Embryonic facial prominence (tissue), 1 donor: ENCODE measurements at regions not wholly inside any gene's neighbourhood (a gene's known extent, or its start where the extent isn't known, plus 50 kb on each side); places are given as distances from the start of the nearest gene placed in this dataset.
"Not testable (repeated sequence)": the region's sequence is repeated elsewhere in the genome, so short reads cannot be mapped to it uniquely, and the experiment has no call there.

Experiments used
- DNase-seq: peaks from one replicate; pipeline ENCODE4 v3.0.0-alpha.2; 2016; ENCODE audit errors: extremely low spot score

- no peak for DNase-seq
These were observed 87.6 kb upstream of the TRABD2B start for GRCh38 chr1:48084826-48085225.

GRCh38 chr1:48082271-48082962 is 85.2 kb upstream of the TRABD2B start:
- DNase-seq, result no peak

DNA sequence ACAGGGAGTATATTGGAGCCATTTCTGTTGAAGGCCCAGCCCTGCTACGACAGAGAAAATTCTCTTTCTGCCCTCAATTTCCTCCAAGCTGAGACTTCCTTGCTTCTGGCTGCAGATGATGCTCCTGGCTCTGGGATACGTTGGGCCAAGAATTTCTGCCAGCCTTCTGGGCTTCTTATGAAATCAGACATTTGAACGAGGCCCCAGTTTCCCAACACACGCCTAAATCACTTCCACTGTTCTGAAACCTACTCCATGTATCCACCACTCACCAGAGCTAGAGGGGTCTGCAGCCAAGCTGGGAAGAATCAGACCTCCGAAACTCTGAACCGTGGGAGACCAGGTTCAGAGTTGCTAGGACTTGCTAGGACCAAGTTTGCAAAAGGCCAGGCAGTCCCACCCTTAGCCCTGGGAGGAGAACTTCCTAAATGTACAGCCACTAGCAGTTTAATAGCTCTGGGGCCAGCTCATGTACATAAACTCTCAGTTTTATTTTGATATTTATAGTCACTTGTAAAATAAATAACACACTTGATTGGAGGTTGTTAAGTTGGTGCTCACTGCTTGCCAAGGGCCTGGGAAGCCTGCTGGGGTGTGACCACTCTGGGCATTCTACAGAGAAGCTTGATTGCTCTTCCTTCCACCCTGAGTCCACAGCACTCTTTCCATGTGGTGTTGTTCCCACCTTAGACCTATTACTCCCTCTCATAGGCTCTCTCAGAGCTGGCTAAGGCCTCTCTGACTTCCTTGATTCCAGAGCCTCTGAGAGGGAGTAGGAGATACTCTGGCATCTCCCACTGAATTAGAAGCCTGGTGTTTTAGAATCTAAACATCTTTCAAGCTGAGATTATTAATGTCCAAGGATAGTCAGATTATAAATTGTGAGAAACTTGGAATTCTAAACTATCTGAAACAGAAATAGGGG is 83.4 kb upstream of the TRABD2B start:
- DNase-seq, result no peak

GRCh38 chr1:48079096-48079495 is 81.9 kb upstream of the TRABD2B start:
- no peak for DNase-seq

DNA sequence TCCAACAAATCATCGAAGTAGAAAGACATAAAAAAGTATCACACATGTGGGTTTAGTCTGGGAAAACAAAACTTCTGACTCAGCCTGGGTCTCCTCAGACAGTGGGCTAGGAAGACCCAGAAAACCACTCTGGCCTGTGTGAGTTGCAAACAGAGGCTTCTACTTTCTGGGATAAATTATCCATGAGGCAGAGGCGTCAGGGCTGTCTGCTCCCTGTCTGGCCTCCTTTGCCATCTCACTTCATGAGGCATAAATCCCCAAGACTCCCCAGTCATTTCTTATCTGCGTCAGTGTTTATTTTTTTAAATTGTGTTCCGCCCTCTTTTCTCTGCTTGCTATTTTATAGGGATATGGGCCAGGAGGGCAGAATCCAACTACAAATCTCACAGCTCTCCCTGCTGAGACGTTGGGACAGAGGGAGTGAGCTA is 80.6 kb upstream of the TRABD2B start:
- DNase-seq, result no peak

DNA sequence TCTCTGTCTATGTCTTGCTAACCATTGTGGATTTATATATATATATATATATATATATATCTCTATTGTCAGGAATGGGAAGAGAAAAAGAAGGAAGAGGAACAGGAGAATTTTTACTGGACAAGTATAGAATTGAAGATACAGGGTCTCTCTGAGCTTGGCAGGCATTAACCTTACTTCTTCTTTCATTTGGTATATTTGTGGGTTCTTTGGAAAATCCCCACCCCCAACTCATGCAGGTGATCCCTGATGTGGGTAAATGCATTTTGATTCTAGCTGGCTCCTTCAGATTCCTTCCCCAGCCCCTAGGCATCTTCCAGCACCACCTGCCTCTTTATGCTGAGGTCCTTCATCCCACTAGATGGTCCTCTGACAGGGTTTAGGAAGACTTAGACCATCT is 78.8 kb upstream of the TRABD2B start:
- no peak for DNase-seq

DNA sequence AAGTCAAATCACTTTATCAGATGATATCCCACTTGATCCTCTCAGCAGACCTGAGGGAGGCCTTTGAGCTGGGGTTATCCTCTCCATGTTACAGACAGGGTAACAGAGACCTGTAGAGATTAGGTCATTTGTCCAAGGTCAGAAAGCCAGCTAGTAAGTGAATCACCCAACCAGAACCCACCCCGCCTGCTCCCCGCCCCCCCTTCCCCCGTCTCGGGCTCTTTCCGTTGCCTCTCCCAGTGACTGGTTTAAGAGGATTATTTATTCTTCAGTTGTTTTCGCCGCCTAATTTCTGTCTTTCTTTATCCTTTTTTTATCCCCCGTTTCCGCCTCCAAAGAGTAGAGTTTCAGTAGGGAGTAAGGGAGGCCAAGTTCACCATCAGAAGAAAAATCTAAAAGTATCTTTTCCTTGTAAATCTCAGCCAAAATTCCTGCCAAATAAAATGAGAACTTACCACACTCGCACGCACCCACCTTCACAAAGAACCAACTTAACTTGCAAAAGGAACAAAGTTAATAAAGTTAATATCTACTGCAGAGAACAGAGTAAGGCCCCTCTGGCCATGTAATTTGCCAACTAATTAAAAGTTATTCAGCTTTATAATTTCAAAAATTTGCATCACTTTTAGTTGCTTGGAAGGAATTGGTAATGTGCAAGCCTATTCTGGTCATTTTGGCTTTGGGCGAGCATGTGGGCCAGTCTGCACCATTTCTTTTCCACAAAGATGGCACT is 76.8 kb upstream of the TRABD2B start:
- DNase-seq, result no peak

- DNase-seq, result no peak
These were observed 74.3 kb upstream of the TRABD2B start for GRCh38 chr1:48071513-48071912.

DNA sequence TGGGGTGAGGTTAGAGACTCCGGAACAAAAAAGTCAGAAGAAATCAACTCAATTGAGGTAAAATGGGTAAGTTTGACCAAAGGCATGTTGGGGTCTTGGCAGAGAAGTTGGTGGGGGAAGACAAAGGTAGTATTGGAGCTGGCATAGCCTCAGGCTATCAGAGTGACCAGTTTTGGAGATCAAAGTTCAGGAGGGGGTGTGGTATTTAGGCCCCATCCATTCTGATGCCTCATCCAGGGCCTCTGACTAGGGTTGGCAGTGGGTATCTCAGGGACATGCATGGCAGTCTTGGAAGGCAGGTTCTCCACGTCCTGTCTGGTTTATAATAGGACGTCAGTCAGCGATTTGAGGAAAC is 73.2 kb upstream of the TRABD2B start:
- DNase-seq, result no peak

GRCh38 chr1:48069662-48070395 is 72.6 kb upstream of the TRABD2B start:
- no peak for DNase-seq

DNA sequence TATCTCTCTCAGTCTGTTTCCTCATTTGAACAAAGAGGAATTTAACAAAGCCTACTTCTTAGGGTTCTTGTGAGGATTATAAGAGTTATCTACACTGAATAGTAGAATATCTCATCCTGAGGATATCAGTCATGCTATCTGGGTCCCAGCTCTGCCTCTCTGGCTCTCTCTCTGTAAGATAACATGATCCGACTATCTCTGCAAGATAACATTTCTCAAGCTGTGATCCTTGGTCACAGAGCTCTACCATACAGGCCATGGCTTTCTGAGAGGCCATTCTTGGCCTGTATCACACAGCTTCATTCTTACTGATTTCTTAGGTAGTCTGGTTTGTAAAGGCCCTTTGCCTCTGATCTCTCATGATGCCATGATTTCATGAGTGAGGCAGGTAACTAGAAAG is 71.0 kb upstream of the TRABD2B start:
- no peak for DNase-seq

DNA sequence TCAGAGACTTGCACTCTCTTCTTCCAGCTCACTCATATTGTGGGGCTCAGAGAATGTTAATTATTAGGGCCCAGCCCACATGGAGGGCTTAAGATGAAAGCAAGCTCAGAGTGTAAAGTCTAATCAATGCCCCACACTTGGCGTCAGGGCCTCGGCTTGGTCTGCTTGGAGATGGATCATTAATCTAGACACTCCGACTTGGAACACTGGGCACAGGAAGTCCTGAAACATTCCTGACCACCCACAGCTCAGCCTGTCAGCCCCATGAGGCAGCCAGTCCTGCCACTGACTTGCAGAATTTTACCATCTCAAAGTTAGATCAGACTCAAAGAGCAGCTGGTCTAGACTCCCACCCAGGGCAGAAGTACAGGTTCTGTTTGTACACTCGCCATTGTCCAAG is 69.8 kb upstream of the TRABD2B start:
- no peak for DNase-seq

GRCh38 chr1:48064693-48065092 is 67.5 kb upstream of the TRABD2B start:
- DNase-seq, result not testable (repeated sequence)

- DNase-seq, result no peak
These were observed 65.2 kb upstream of the TRABD2B start for GRCh38 chr1:48062353-48062752.

GRCh38 chr1:48061162-48062136 is 64.3 kb upstream of the TRABD2B start:
- no peak for DNase-seq

DNA sequence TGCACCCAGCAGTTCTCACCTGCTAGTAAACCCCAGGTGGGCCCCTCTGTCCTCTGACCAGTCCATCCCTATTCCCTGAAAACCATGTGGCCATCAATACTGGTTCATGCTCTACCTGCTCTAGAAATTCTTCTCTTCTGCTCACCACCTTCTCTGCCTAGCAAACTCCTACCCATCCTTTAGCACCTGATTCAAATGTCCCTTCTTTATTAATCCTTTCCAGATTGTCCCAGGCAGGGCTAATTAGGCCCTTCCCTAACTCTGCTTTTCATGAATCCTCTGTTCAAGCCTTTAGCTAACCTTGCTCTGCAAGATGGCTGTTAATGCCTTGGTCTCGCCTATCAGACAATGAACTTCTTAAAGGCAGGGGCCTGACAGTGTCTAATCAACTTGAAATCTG is 62.1 kb upstream of the TRABD2B start:
- no peak for DNase-seq

GRCh38 chr1:48058135-48059025 is 61.2 kb upstream of the TRABD2B start:
- DNase-seq, result no peak

DNA sequence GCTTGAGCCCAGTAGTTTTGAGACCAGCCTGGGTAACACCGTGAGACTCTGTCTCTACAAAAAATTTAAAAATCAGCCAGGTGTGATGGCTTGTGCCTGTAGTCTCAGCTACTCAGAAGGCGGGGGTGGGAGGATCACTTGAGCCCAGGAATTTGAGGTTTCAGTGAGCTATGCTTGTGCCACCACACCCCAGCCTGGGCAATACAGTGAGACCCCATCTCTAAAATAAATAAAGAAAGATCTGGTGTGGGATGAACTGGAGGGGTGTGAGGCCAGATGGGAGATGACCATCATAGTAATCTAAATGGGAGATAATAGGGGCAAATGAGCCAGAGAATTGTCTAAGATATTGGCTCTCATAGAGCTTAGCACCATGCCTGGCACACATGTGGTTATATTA is 60.1 kb upstream of the TRABD2B start:
- no peak for DNase-seq
